HG02884 (cell line): ENCODE measurements at regions not wholly inside any gene's neighbourhood (a gene's known extent, or its start where the extent isn't known, plus 50 kb on each side); places are given as distances from the start of the nearest gene placed in this dataset.

Experiments used
- ATAC-seq: cut with Tn5 transposase; IDR thresholded peaks from one replicate; pipeline ENCODE4 v1.9.1; 2021; ENCODE audit warnings: mild to moderate bottlenecking, moderate library complexity; ENCODE audit not compliant: unreplicated experiment

DNA sequence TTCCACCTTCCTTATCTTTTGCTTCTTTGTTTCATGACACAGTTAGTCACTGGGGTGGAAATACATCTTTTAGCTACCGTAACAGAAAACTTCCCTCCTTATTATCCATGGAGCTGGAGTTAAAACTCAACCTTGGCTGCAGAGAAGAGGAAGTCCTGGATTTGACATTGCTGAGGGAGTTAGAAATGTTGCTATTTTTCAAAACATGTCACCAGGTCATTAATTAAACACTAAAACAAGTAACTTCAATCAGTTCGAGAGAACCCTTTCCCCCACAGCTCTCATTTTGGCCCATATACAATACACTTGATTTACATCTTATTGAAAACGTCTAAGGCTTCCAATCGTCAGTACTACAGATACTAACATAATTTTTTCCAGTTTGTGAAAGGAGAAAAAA lies 237.9 kb upstream of the CD180 start:
- ATAC-seq = no peak

GRCh38 chr5:67432606-67433005 lies 236.0 kb upstream of the CD180 start:
- no peak for ATAC-seq

DNA sequence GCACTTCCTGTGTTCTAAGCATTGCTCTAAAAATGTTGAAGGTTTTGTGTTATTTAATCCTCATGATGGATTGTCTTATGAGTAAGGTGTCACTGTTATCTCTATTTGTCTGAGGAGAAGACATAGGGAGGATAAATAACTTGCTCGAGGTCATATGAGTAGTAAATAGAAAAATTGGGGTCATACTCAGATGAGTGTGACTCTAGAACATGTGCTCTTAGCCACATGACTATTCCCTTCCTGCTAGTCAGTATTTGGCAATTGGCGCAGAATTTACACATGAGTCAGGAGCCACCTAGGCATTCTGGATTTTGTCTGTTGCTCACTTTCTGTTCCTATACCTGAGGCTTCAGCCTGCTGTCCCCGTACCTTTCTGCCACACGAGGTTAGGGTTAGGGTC lies 234.6 kb upstream of the CD180 start:
- no peak for ATAC-seq

DNA sequence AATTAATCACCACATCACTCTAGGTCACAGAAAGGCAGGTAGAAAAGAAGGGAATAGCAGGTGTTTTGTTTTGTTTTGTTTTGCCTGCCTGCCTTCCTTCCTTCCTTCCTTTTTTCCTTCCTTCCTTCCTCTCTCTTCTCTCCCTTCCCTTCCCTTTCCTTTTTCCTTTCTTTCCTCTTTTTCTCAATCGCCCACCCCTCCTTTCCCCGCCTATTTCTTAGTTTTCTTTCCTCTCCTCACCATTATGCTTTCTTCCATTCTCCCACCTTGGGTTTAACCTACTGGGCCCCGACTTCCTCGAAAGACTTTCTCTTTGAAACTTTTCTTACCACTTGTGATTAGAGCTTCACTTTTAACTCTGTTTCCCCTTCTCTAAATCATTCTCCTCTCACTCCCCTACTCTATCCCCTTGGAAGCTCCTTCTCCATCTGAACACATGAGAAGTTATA lies 231.3 kb upstream of the CD180 start:
- ATAC-seq = no peak

- no peak for ATAC-seq
These were observed 230.6 kb upstream of the CD180 start for GRCh38 chr5:67426961-67427849.

DNA sequence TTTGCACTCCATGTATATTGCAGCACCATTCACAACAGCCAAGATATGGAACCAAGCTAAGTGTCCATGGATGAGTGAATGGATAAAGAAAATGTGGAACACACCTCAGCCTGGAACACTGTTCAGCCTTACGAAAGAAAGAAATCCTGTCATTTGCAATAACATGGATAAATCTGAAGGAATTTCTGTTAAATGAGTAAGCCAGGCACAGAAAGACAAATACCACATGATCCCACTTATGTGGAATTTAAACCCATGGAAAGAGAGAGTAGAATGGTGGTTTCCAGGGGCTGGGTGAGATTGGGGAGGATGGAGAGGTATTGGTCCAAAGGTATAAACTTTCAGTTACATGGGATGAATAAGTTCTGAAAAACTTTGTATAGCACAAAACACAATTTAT lies 228.9 kb upstream of the CD180 start:
- ATAC-seq = no peak

- ATAC-seq = no peak
These were observed 221.2 kb upstream of the CD180 start for GRCh38 chr5:67417839-67418238.

DNA sequence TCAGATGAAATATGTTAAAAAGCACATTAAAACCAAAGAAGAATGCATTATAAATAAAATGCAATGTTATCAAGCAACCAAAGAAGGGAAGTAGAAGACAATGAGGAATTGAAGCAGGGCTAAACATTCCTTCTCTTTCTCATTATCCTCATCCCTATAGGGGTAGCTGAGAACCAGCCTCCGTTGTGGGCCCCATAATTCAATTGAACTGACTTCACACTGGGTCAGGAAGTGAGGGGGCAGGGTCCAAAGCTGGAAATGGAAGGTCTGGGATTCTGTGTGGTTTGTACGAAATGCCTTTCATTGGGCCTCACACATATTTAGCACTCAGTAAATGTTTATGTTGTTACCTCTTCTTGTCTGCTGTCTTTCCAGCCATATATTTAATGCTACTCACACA lies 220.4 kb upstream of the CD180 start:
- ATAC-seq = no peak

DNA sequence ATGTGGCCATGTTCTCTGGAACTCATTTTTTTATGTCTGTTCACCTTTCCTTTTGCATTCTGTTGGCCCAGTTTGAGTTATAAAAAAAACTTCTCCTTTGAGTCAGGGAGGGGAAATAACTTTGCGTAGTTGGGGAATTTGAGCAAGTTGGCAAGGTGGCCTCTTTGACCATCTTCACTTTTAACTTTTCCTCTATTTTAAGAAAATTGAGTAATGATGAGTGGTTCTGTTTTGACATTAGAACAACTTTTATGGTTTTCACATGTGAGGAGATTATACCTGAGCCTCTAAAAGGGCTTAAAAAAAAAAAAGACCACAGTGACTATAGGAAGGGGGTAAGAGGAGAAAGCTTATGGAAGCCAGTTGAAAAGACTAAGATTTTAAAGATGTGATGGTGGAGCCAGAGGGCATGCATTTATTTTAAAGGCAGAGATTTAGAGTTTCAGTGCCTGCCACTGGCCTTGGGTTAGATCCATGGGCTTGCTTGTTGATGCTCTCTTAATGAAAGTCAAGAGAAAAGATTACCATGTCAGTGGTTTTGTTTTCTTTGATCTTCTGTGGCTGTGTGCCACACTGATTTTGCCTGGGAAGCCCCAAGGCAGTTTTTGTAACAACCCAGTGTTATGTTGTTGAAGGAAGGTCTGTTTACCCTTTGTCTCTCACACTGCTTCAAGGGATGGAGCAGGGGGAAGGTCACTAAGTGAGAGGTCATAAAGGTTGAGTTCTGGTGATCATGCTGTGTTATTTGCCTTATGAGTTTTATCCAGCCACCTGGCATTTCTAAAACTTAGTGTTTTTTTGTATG lies 219.7 kb upstream of the CD180 start:
- peak; percentile 61 for ATAC-seq

DNA sequence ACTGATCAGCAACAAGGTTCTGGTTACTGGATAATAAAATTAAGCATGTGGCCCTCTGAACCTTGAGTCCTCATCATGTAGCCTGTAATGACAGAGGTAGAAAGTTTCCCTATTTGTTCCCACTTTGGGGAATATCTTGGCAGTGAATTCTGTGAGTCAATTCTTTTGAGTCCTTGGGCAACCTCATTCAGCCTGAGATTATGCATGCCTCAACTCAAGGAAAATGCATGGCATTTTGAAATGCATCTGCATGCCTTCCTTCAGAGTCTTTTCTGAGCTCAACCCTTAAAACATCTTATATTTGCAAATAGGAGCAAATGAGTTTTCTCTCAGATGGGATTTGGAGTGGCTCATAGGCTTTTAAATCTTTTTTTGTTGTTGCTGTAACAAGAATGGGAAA lies 218.1 kb upstream of the CD180 start:
- ATAC-seq = no peak

DNA sequence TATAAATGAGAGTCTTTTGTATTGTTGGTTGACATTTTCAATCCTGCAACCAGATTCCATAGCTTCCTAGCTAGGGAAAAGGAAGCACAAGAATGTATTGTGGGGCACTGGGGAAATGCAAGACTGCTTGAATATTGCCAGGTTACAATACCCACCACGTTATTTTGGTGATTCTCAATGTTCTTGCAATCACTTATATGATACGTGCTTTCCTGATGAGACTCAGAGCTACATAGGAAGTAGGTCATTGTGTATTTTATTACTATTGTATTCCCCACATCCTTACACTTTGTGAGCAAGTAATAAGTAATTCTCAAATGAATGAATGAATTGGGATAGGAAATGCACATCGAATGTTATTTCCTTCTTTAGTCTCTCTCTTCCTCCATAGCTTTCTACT lies 217.1 kb upstream of the CD180 start:
- ATAC-seq = no peak

DNA sequence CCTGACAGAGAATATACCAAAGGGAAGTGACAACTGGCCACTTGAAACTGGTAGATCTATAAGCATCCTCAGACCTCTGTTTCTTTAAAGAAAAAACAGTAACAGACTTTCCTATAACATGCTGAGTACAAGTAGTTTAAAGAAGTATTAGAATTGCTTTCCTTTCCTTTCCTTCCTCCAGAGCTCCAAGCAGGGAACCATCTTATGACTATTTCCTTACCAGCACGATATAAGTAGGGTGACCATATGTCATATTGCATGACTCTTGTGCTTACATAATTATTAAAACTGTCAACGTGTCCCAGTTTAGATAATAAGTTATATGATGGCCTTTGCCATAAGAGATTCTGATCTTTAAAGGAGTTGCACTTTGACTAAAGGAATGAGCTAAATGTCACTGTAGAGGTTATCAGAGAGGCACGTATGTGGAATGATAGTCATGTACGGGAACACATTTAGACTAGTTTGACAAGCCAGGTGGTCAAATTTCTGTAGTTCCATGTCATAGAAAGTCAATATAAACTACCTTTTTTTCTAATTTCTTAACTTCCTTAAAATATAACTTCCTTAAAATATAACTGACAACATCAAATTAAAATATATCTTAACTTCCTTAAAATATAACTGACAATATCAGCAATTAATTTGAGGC lies 212.7 kb upstream of the CD180 start:
- ATAC-seq = no peak

DNA sequence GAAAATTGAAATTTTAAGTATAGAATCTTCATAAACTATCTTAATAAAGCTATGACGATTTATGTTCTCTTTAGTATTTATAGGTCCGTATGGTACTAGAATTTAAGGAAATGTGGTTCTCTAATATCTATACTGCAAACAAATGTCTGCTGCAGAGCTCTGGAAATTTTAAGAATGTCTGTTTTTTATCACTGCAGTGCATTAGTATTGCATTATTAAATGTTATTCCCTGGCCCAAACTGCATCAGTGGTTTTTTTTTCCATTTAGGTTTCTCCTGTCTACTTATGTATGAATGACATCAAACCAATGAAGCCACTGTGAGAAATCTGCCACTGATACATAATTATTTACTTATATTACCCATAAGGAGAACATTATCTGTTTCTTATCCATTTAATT lies 211.4 kb upstream of the CD180 start:
- ATAC-seq = no peak

DNA sequence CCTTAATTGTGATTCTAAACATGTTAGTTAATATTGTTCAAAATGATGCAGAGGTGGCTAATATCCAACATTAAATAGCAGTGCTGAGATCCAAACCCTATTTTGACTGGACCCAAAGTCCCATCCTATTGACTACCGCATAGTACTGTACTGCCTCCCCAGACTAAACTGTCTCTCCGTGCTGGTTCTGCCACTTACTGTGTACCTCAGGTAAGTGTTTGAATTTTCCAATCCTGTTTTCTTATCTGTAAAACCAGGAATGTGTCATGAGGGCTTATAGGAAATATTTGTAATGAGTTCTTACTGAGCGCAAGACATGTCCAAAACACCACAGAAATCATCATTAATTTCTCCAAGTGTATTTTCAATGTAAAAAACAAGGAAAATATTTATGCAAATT lies 209.2 kb upstream of the CD180 start:
- ATAC-seq = no peak

DNA sequence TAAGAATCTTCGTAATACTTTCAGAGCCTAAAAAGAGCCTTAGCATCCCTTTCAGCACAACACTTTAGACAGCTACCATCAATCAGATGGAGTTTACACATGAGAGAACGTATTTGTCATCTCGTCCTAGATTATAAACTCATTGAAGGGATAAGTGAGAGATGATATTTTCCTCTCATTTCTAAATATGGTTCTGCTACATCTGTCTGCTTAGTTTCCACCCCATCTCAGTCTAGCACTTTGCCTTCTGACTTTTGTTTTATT lies 208.4 kb upstream of the CD180 start:
- ATAC-seq = no peak

GRCh38 chr5:67404256-67405100 lies 207.9 kb upstream of the CD180 start:
- no peak for ATAC-seq

DNA sequence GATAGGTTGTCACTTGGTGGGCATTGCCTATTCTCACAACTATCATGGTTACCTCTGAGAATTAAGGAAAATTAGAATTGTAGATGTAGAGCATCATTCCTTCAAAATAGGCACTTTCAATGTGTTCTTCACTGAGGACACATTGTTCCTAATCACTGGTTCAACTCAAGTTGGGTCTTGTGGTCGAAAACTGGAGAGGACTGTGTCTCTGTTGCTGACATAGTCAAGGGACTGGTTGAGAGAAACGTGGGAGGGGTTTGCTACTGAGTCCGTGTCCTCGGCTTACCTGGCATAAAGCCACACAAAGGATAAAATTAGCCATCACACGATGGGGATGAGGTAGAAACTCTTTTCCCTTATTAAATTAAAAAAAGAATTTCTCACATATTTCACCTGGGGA lies 205.9 kb upstream of the CD180 start:
- ATAC-seq = no peak

DNA sequence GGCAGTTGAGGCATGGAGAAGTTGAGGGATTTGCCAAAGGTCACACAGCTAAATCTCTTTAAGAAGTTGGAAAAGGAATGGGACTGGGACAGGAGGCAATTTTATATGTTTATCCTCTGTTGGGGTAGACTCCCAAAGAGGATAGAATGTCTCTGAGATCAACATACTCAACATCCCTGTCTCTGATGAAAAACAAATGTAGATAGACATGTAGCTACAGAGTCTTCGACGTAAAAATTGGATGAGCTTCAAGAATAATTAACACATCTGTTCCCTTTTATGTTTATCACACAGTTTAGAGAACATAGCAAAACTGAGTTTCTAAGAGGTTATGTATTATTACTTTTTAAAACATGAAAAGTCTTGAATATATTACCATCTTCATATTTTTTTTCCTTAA lies 204.6 kb upstream of the CD180 start:
- ATAC-seq = no peak

DNA sequence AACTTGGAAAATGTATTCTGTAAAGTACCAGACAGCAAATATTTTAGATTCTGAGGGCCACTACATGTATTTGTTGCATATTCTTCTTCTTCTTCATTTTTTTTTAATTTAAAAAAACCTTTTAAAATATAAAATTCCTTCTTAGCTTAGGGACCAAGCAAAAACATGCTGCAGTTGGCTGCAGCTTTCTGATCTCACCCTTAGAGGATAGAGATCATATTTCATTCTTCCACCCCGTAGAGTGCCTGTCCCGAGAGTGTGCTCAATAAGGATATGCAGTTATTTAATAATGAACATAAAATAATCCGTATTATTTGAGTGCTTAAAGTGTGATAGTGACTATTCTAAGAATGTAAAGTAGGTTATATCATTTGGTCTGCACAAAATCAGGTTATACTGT lies 204.2 kb upstream of the CD180 start:
- no peak for ATAC-seq

DNA sequence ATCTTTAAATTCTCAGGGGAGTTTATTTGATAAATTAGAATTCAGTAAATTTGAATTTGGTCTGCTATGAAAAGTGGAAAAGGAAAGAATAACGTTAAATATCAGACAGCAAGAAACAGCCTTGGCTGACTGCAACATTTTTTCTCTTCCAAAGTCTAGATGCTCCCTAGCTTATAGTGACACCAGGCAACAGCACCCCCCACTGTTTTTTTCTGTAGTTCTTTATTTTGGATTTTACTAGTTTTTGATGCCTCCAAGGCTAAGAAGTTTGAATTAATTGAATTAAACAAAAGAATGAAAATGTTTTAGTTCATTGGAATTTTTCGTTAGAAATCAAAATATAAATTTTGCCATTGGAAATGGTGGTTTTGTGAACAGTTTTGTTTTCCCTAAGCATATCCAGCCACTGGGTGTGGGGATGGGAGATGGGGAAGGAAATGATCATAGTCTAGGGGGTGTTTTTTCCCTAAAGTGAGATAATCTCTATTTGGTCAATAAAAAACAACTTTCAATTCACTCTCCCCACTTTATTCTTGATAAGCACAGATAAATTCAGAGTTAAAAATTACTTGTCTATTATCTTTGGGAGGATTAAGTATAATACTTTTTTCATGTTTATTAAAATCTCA lies 199.3 kb upstream of the CD180 start:
- no peak for ATAC-seq

- no peak for ATAC-seq
These were observed 196.6 kb upstream of the CD180 start for GRCh38 chr5:67393211-67393610.
